C1 segment of cervical spinal cord (tissue), 14 donors: ENCODE measurements at regions not wholly inside any gene's neighbourhood (a gene's known extent, or its start where the extent isn't known, plus 50 kb on each side); places are given as distances from the start of the nearest gene placed in this dataset.
"Not testable (repeated sequence)": the region's sequence is repeated elsewhere in the genome, so short reads cannot be mapped to it uniquely, and the experiment has no call there.

Experiments
- DNase-seq, 14 donors: peaks; one replicate each; lab custom pipeline; 2025; lab: John Stamatoyannopoulos, UW

- no peak for DNase-seq
These were observed 108.7 kb upstream of the LY86 start for GRCh38 chr6:6479785-6480184.

GRCh38 chr6:6482256-6482655 lies 106.3 kb upstream of the LY86 start:
- no peak for DNase-seq

GRCh38 chr6:6483168-6483567 lies 105.4 kb upstream of the LY86 start:
- no peak for DNase-seq

- no peak for DNase-seq
These were observed 104.8 kb upstream of the LY86 start for GRCh38 chr6:6483733-6484132.

GRCh38 chr6:6484681-6485080 lies 103.8 kb upstream of the LY86 start:
- no peak for DNase-seq

GRCh38 chr6:6486595-6486994 lies 101.9 kb upstream of the LY86 start:
- DNase-seq = no peak

- no peak for DNase-seq
These were observed 96.8 kb upstream of the LY86 start for GRCh38 chr6:6491761-6492160.

GRCh38 chr6:6492675-6493074 lies 95.8 kb upstream of the LY86 start:
- no peak for DNase-seq

- DNase-seq = not testable (repeated sequence)
These were observed 94.4 kb upstream of the LY86 start for GRCh38 chr6:6494139-6494538.

GRCh38 chr6:6494677-6495076 lies 93.8 kb upstream of the LY86 start:
- no peak for DNase-seq

- DNase-seq = no peak
These were observed 92.7 kb upstream of the LY86 start for GRCh38 chr6:6495851-6496250.

GRCh38 chr6:6497541-6497940 lies 91.0 kb upstream of the LY86 start:
- DNase-seq = no peak

- DNase-seq = no peak
These were observed 90.5 kb upstream of the LY86 start for GRCh38 chr6:6497976-6498375.

GRCh38 chr6:6503191-6503590 lies 85.3 kb upstream of the LY86 start:
- no peak for DNase-seq

GRCh38 chr6:6505111-6505510 lies 83.4 kb upstream of the LY86 start:
- no peak for DNase-seq

- no peak for DNase-seq
These were observed 79.9 kb upstream of the LY86 start for GRCh38 chr6:6508643-6509042.

- DNase-seq = no peak
These were observed 79.2 kb upstream of the LY86 start for GRCh38 chr6:6509284-6509683.

- no peak for DNase-seq
These were observed 75.8 kb upstream of the LY86 start for GRCh38 chr6:6512711-6513110.

- no peak for DNase-seq
These were observed 72.6 kb upstream of the LY86 start for GRCh38 chr6:6515691-6516607.

GRCh38 chr6:6516666-6517458 lies 71.7 kb upstream of the LY86 start:
- DNase-seq = no peak

GRCh38 chr6:6518631-6519427 lies 69.7 kb upstream of the LY86 start:
- no peak for DNase-seq

- DNase-seq = no peak
These were observed 66.5 kb upstream of the LY86 start for GRCh38 chr6:6521961-6522482.
